ENCODE measurements at regions not wholly inside any gene's neighbourhood (a gene's known extent, or its start where the extent isn't known, plus 50 kb on each side); places are given as distances from the start of the nearest gene placed in this dataset.
"Not testable (repeated sequence)": the region's sequence is repeated elsewhere in the genome, so short reads cannot be mapped to it uniquely, and the experiment has no call there.

- H3K36me3 Mint-ChIP-seq (ENCODE audit: insufficient read depth in 1 of 3, low read depth in 3 of 3); H3K4me1 Mint-ChIP-seq; H3K4ac ChIP-seq (ENCODE audit: low read depth, low read length); H2BK15ac ChIP-seq (ENCODE audit: low read depth, low read length); H3K4me1 ChIP-seq (ENCODE audit: insufficient read depth, low read length); H4K91ac ChIP-seq (ENCODE audit: insufficient read length, low read depth, low read length); H3K23me2 ChIP-seq (ENCODE audit: insufficient read length, low read depth, low read length, poor library complexity, severe bottlenecking); H3K23ac ChIP-seq (ENCODE audit: insufficient read length, low read depth, low read length); H3K27ac ChIP-seq (ENCODE audit: insufficient read length, low read depth, low read length); H3K79me1 ChIP-seq (ENCODE audit: insufficient read depth, low read depth, low read length, poor library complexity, severe bottlenecking); DNase-seq; H2AK5ac ChIP-seq (ENCODE audit: insufficient read length, low read length); H3K9ac ChIP-seq (ENCODE audit: extremely low read depth, insufficient read length, low read length); H3K4me2 ChIP-seq (ENCODE audit: insufficient read depth, insufficient read length, low read length); H2AFZ ChIP-seq (ENCODE audit: low read length); H2BK20ac ChIP-seq (ENCODE audit: low read depth, low read length, poor library complexity, severe bottlenecking); H4K5ac ChIP-seq (ENCODE audit: insufficient read length, low read depth, low read length); H3K27me3 Mint-ChIP-seq (ENCODE audit: low read depth); H3K27ac Mint-ChIP-seq; H3K4me3 Mint-ChIP-seq; H2BK5ac ChIP-seq (ENCODE audit: insufficient read length, low read length); H4K20me1 ChIP-seq (ENCODE audit: control insufficient read depth, insufficient read depth, insufficient read length); H3K14ac ChIP-seq (ENCODE audit: insufficient read depth, low read length); H3K9me3 ChIP-seq (ENCODE audit: control insufficient read depth, low read depth, low read length); H3K56ac ChIP-seq (ENCODE audit: insufficient read length, low read depth, low read length); H2BK120ac ChIP-seq (ENCODE audit: low read depth, low read length, poor library complexity, severe bottlenecking); H2BK12ac ChIP-seq (ENCODE audit: insufficient read length, low read depth, low read length); H3T11ph ChIP-seq (ENCODE audit: low read length); H3K18ac ChIP-seq (ENCODE audit: insufficient read length, low read depth, low read length); H3K27me3 ChIP-seq (ENCODE audit: insufficient read depth, low read length); H4K8ac ChIP-seq (replicated peaks; ENCODE audit: insufficient read length, low read depth, low read length); H3K9me3 Mint-ChIP-seq; H3K79me2 ChIP-seq (ENCODE audit: insufficient read depth, low read length): not testable (repeated sequence)
- peak; percentile 34; the same call in 2 of the 3 replicates for TF ChIP-seq CTCF (conservative IDR thresholded peaks at IDR 0.05)
- no CpG with 5 or more reads among the region's 7 CpGs for WGBS (ENCODE audit: extremely low coverage, insufficient read length, low lambda C conversion rate)
These were observed 324.6 kb upstream of the PHF14 start for GRCh38 chr7:10649120-10649519.

All from H9 (cell line).